ENCODE measurements at regions not wholly inside any gene's neighbourhood (a gene's known extent, or its start where the extent isn't known, plus 50 kb on each side); places are given as distances from the start of the nearest gene placed in this dataset.

DNA sequence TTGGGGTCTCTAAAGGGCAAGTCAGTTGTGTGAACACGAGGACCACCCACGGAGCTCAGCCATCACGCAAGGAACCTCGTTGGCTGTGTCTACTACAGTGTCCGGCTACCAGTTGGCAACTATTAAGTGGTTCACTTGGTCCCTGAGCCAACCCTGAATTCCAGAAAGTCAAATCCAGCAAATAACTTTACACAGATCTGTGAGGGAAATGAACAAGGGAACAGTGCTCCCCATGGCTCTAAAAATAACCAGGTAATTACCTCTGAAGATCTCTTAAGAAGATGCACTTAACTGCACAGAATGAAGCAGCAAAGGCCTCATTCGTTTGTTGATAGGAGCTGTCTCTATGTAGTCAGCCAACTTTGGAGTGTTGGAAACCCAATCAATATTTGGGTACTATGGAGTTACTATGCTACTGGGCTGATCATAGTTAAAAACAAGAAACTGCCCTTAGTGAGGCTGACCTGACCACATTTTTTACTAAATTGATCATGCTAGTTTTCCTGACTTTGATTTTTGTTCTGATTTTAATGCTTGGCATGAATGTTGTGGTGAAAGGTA is 219.1 kb upstream of the LRIG1 start:
- no peak for DNase-seq
- H3K27me3 ChIP-seq (ENCODE audit: insufficient read depth, low read depth), result no peaks in the 10 kb centered on the region
- BruUV-seq (replicated peaks), result no TSS peak
- CTCF ChIA-PET, result no interaction called here
- no peaks in the 10 kb centered on the region for H3K4me1 ChIP-seq (replicated peaks; ENCODE audit: insufficient read depth)
- no peaks in the 10 kb centered on the region for H3K9me2 ChIP-seq (ENCODE audit: insufficient read depth)
- H3K36me3 ChIP-seq (ENCODE audit: low read depth), result no peaks in the 10 kb centered on the region
- no peaks in the 10 kb centered on the region for H3F3A ChIP-seq (ENCODE audit: insufficient read depth, low read depth)
- H3K9me3 ChIP-seq (ENCODE audit: insufficient read depth, low read depth), result no peaks in the 10 kb centered on the region
- intact Hi-C loops (cut with micrococcal nuclease; ENCODE audit: unreplicated experiment), result no loop called here
- no peaks in the 10 kb centered on the region for H4K20me1 ChIP-seq (ENCODE audit: insufficient read depth)
- TF ChIP-seq, protein P1, sequence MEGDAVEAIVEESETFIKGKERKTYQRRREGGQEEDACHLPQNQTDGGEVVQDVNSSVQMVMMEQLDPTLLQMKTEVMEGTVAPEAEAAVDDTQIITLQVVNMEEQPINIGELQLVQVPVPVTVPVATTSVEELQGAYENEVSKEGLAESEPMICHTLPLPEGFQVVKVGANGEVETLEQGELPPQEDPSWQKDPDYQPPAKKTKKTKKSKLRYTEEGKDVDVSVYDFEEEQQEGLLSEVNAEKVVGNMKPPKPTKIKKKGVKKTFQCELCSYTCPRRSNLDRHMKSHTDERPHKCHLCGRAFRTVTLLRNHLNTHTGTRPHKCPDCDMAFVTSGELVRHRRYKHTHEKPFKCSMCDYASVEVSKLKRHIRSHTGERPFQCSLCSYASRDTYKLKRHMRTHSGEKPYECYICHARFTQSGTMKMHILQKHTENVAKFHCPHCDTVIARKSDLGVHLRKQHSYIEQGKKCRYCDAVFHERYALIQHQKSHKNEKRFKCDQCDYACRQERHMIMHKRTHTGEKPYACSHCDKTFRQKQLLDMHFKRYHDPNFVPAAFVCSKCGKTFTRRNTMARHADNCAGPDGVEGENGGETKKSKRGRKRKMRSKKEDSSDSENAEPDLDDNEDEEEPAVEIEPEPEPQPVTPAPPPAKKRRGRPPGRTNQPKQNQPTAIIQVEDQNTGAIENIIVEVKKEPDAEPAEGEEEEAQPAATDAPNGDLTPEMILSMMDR (conservative IDR thresholded peaks at IDR 0.05), result no peak
- TF ChIP-seq EZH2 (IDR thresholded peaks at IDR 0.05; ENCODE audit: low read depth), result no peak
- POLR2A ChIA-PET (ENCODE audit: unreplicated experiment), result no interaction called here
- no peaks in the 10 kb centered on the region for H3K79me2 ChIP-seq (ENCODE audit: low read depth)
- no peak overlapping the region for H3K4me2 ChIP-seq
- no peak overlapping the region for H3K27ac ChIP-seq
- H3K4me3 ChIP-seq, result no peak overlapping the region
- no peak overlapping the region for H2AFZ ChIP-seq

DNA sequence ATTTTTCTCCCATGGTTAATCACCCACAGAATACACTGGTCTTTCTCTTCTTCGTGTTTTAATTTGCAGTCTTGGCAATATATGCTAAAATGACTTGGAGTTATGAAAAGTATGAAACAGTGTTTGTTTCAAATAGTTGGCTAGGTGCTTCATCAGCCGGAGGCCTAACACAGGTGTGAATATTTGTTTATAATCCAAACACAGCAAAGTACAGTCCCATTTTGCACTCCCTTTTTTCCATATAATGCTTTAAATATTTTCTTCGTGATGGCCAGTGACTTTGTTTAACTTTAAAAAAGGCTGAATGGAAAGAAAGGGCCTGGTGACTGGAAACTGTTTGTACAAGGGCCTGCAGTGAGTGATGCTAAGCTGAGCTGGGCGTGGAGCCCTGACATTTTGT is 219.7 kb upstream of the LRIG1 start:
- ChIA-PET CTCF (no interaction called here), POLR2A (ENCODE audit: unreplicated experiment) (no interaction called here)
- Histone ChIP-seq H3K79me2 (ENCODE audit: low read depth) (no peaks in the 10 kb centered on the region), H2AFZ (no peak overlapping the region), H3K4me1 (replicated peaks; ENCODE audit: insufficient read depth) (no peaks in the 10 kb centered on the region), H3K27ac (no peak overlapping the region), H3K4me2 (no peak overlapping the region), H3K9me2 (ENCODE audit: insufficient read depth) (no peaks in the 10 kb centered on the region), H3K4me3 (no peak overlapping the region), H3F3A (ENCODE audit: insufficient read depth, low read depth) (no peaks in the 10 kb centered on the region), H4K20me1 (ENCODE audit: insufficient read depth) (no peaks in the 10 kb centered on the region), H3K9me3 (ENCODE audit: insufficient read depth, low read depth) (no peaks in the 10 kb centered on the region), H3K36me3 (ENCODE audit: low read depth) (no peaks in the 10 kb centered on the region), H3K27me3 (ENCODE audit: insufficient read depth, low read depth) (no peaks in the 10 kb centered on the region)
- no peak for DNase-seq
- no TSS peak for BruUV-seq (replicated peaks)
- intact Hi-C loops (cut with micrococcal nuclease; ENCODE audit: unreplicated experiment), result no loop called here
- no peak for TF ChIP-seq EZH2 (IDR thresholded peaks at IDR 0.05; ENCODE audit: low read depth)
- TF ChIP-seq, protein P1 (conservative IDR thresholded peaks at IDR 0.05), result no peak

DNA sequence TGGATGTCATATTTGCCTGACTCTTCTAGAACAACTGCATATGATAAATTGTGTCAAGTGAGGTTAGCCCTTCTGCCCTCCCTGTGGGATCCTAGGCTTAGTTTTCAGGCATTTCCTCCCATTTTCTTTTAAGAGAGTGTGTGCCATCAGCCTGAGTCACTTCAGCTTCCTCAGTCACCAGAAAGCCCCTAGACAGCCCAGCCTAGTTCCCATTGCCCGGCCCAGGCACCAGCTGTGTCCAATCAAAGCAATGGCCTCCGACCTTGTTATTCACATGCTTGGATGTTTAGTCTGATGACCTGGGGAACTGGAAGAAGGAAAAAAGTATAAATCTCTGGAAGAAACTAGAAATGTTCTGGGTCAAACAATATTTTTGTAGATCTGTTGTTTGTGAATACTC is 221.9 kb upstream of the LRIG1 start:
- H3K4me2 ChIP-seq, result no peak overlapping the region
- CTCF ChIA-PET, result no interaction called here
- intact Hi-C loops (cut with micrococcal nuclease; ENCODE audit: unreplicated experiment), result no loop called here
- H3K9me2 ChIP-seq (ENCODE audit: insufficient read depth), result no peaks in the 10 kb centered on the region
- H4K20me1 ChIP-seq (ENCODE audit: insufficient read depth), result no peaks in the 10 kb centered on the region
- BruUV-seq (replicated peaks), result no TSS peak
- H3K4me1 ChIP-seq (replicated peaks; ENCODE audit: insufficient read depth), result no peaks in the 10 kb centered on the region
- POLR2A ChIA-PET (ENCODE audit: unreplicated experiment), result no interaction called here
- TF ChIP-seq EZH2 (IDR thresholded peaks at IDR 0.05; ENCODE audit: low read depth), result no peak
- TF ChIP-seq, protein P1 (conservative IDR thresholded peaks at IDR 0.05), result no peak
- no peak overlapping the region for H3K27ac ChIP-seq
- H3K4me3 ChIP-seq, result no peak overlapping the region
- no peak overlapping the region for H2AFZ ChIP-seq
- H3K79me2 ChIP-seq (ENCODE audit: low read depth), result no peaks in the 10 kb centered on the region
- H3F3A ChIP-seq (ENCODE audit: insufficient read depth, low read depth), result no peaks in the 10 kb centered on the region
- no peaks in the 10 kb centered on the region for H3K36me3 ChIP-seq (ENCODE audit: low read depth)
- H3K9me3 ChIP-seq (ENCODE audit: insufficient read depth, low read depth), result no peaks in the 10 kb centered on the region
- H3K27me3 ChIP-seq (ENCODE audit: insufficient read depth, low read depth), result no peaks in the 10 kb centered on the region
- no peak for DNase-seq
